Astrocyte (in vitro differentiated cells and primary cell): ENCODE measurements at regions not wholly inside any gene's neighbourhood (a gene's known extent, or its start where the extent isn't known, plus 50 kb on each side); places are given as distances from the start of the nearest gene placed in this dataset.

Experiments
- DNase-seq: peaks from one replicate; pipeline ENCODE4 v3.0.0-alpha.2; 2010; ENCODE audit warnings: low read depth
- FAIRE-seq: peaks from 2 replicates; lab custom pipeline; 2011; peaks lifted over from hg19 to GRCh38; lab: Jason Lieb, UNC
- H2AFZ ChIP-seq: 2 replicates; pipeline ENCODE4 v1.6.0; 2012; ENCODE audit warnings: low read depth, low read length, inconsistent platforms
- H3K27ac ChIP-seq: 2 replicates; pipeline ENCODE4 v1.5.1; 2011; ENCODE audit warnings: low read depth, low read length, inconsistent platforms
- H3K27me3 ChIP-seq: 2 replicates; pipeline ENCODE4 v1.6.0; 2011; ENCODE audit warnings: low read length, inconsistent platforms; ENCODE audit not compliant: insufficient read depth
- H3K36me3 ChIP-seq: 2 replicates; pipeline ENCODE4 v1.5.1; 2011; ENCODE audit warnings: low read length, inconsistent platforms; ENCODE audit not compliant: insufficient read depth
- H3K4me1 ChIP-seq: 2 replicates; pipeline ENCODE4 v1.5.1; 2011; ENCODE audit warnings: low read length, inconsistent platforms; ENCODE audit not compliant: insufficient read depth
- H3K4me2 ChIP-seq: 2 replicates; pipeline ENCODE4 v1.6.0; 2012; ENCODE audit warnings: low read length, inconsistent platforms
- H3K4me3 ChIP-seq: 2 replicates; pipeline ENCODE4 v1.5.1; 2011; ENCODE audit warnings: low read depth, mild to moderate bottlenecking, low read length, inconsistent platforms; ENCODE audit not compliant: insufficient read depth
- H3K79me2 ChIP-seq: 2 replicates; pipeline ENCODE4 v1.6.0; 2012; ENCODE audit warnings: mild to moderate bottlenecking, low read length, inconsistent platforms; ENCODE audit not compliant: insufficient read depth
- H3K9ac ChIP-seq: 2 replicates; pipeline ENCODE4 v1.6.0; 2012; ENCODE audit warnings: mild to moderate bottlenecking, low read length, inconsistent platforms
- H3K9me3 ChIP-seq: 2 replicates; pipeline ENCODE4 v1.5.1; 2012; ENCODE audit warnings: low read depth, mild to moderate bottlenecking, low read length, inconsistent platforms; ENCODE audit not compliant: insufficient read depth
- H4K20me1 ChIP-seq: 2 replicates; pipeline ENCODE4 v1.6.0; 2012; ENCODE audit warnings: low read length, inconsistent platforms; ENCODE audit not compliant: insufficient read depth
- H3K27ac Mint-ChIP-seq: one replicate; pipeline ENCODE4 v1.8.0; 2021; ENCODE audit warnings: mild to moderate bottlenecking, mixed read lengths; ENCODE audit not compliant: unreplicated experiment
- H3K27me3 Mint-ChIP-seq: one replicate; pipeline ENCODE4 v1.8.0; 2021; ENCODE audit warnings: low read depth, mixed read lengths; ENCODE audit not compliant: unreplicated experiment
- H3K36me3 Mint-ChIP-seq: one replicate; pipeline ENCODE4 v1.8.0; 2021; ENCODE audit warnings: low read depth, mixed read lengths; ENCODE audit not compliant: unreplicated experiment
- H3K4me1 Mint-ChIP-seq: one replicate; pipeline ENCODE4 v1.8.0; 2021; ENCODE audit warnings: low read depth, mixed read lengths; ENCODE audit not compliant: unreplicated experiment
- H3K4me3 Mint-ChIP-seq: one replicate; pipeline ENCODE4 v1.8.0; 2021; ENCODE audit warnings: mild to moderate bottlenecking, moderate library complexity, mixed read lengths; ENCODE audit not compliant: unreplicated experiment
- H3K9me3 Mint-ChIP-seq: one replicate; pipeline ENCODE4 v1.8.0; 2021; ENCODE audit warnings: mild to moderate bottlenecking, mixed read lengths; ENCODE audit not compliant: unreplicated experiment
- CTCF ChIP-seq: IDR thresholded peaks from 2 replicates; pipeline ENCODE4 v1.5.1; 2011; ENCODE audit warnings: low read depth, mild to moderate bottlenecking, inconsistent platforms, low read length, moderate library complexity; ENCODE audit not compliant: insufficient read depth
- EZH2 ChIP-seq: IDR thresholded peaks from 2 replicates; pipeline ENCODE4 v1.6.1; 2012; ENCODE audit warnings: mild to moderate bottlenecking, low read length, inconsistent platforms; ENCODE audit not compliant: insufficient read depth

DNA sequence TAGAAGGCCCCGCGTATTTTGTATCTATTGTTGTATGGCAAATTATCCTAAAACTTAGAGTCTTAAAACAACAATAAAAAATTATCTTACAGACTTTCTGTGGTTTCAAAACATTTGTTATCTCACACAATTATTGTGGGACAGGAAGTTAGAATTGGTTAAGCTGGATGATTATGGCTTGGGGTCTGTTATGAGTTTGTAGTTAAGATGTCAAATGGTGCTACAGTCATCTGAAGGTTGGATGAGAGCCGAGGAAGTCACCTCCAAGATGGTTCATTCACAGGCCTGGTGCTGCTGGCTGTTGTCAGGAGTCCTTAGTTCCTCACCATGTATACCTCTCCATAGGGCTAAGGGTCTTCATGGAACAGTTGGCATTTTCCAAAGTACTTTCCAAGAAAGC is 175.6 kb upstream of the FANCL start:
- Histone ChIP-seq H3K9ac (no peak overlapping the region), H4K20me1 (no peaks in the 10 kb centered on the region), H3K27me3 (peaks cover 3% of the 10 kb centered on the region), H3K4me1 (no peaks in the 10 kb centered on the region), H3K79me2 (no peaks in the 10 kb centered on the region), H3K9me3 (no peaks in the 10 kb centered on the region), H3K4me2 (no peak overlapping the region), H2AFZ (no peak overlapping the region), H3K4me3 (no peak overlapping the region), H3K36me3 (no peaks in the 10 kb centered on the region), H3K27ac (no peak overlapping the region)
- H3K4me1 Mint-ChIP-seq = no peaks in the 10 kb centered on the region
- no peak overlapping the region for H3K4me3 Mint-ChIP-seq
- H3K27ac Mint-ChIP-seq = no peak overlapping the region
- no peak for FAIRE-seq
- no peaks in the 10 kb centered on the region for H3K27me3 Mint-ChIP-seq
- no peak for DNase-seq
- no peaks in the 10 kb centered on the region for H3K36me3 Mint-ChIP-seq
- TF ChIP-seq CTCF = no peak
- H3K9me3 Mint-ChIP-seq = no peaks in the 10 kb centered on the region

- no peaks in the 10 kb centered on the region for H3K4me1 ChIP-seq
- H3K36me3 ChIP-seq = no peaks in the 10 kb centered on the region
- H2AFZ ChIP-seq = no peak overlapping the region
- no peaks in the 10 kb centered on the region for H3K27me3 Mint-ChIP-seq
- H3K4me3 Mint-ChIP-seq = no peak overlapping the region
- FAIRE-seq (no peak), DNase-seq (no peak)
- no peak overlapping the region for H3K27ac Mint-ChIP-seq
- H4K20me1 ChIP-seq = no peaks in the 10 kb centered on the region
- no peak for TF ChIP-seq EZH2
- no peak for TF ChIP-seq CTCF
- no peaks in the 10 kb centered on the region for H3K9me3 ChIP-seq
- no peak overlapping the region for H3K27ac ChIP-seq
- H3K4me3 ChIP-seq = no peak overlapping the region
- H3K9ac ChIP-seq = no peak overlapping the region
- H3K4me2 ChIP-seq = no peak overlapping the region
- H3K36me3 Mint-ChIP-seq = no peaks in the 10 kb centered on the region
- H3K9me3 Mint-ChIP-seq = no peaks in the 10 kb centered on the region
- no peaks in the 10 kb centered on the region for H3K4me1 Mint-ChIP-seq
- no peaks in the 10 kb centered on the region for H3K27me3 ChIP-seq
- no peaks in the 10 kb centered on the region for H3K79me2 ChIP-seq
Observed at GRCh38 chr2:58414506-58414905, 173.4 kb upstream of the FANCL start.

DNA sequence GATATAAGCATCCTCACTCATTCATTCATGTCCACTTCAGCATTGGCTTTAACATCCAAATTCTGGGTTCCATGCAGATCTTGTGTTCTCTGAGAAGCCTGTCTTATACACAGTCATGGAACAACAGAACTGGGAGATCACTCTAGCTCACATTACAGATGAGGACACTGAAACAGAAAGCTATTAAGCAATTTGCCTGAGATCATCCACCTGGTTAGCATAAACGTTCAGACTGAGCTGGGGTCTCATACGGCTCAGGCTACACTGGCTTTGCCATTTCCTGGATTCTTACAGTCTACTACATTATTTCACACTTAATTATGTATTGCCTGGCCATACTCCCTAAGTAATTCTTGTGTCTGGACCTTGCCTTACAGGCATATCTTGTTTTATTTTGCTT is 169.4 kb upstream of the FANCL start:
- no peak overlapping the region for H3K27ac ChIP-seq
- H4K20me1 ChIP-seq = no peaks in the 10 kb centered on the region
- H3K27me3 ChIP-seq = no peaks in the 10 kb centered on the region
- H3K4me1 ChIP-seq = no peaks in the 10 kb centered on the region
- DNase-seq (no peak), FAIRE-seq (no peak)
- H3K4me3 ChIP-seq = no peak overlapping the region
- no peak overlapping the region for H2AFZ ChIP-seq
- no peaks in the 10 kb centered on the region for H3K9me3 Mint-ChIP-seq
- H3K4me2 ChIP-seq = no peak overlapping the region
- H3K4me1 Mint-ChIP-seq = no peaks in the 10 kb centered on the region
- H3K36me3 Mint-ChIP-seq = no peaks in the 10 kb centered on the region
- TF ChIP-seq EZH2 (no peak), CTCF (no peak)
- H3K27me3 Mint-ChIP-seq = no peaks in the 10 kb centered on the region
- H3K4me3 Mint-ChIP-seq = no peak overlapping the region
- no peaks in the 10 kb centered on the region for H3K9me3 ChIP-seq
- no peak overlapping the region for H3K27ac Mint-ChIP-seq
- no peaks in the 10 kb centered on the region for H3K79me2 ChIP-seq
- H3K36me3 ChIP-seq = no peaks in the 10 kb centered on the region
- no peak overlapping the region for H3K9ac ChIP-seq
